Muscle of leg (tissue), 3 donors: ENCODE measurements at regions not wholly inside any gene's neighbourhood (a gene's known extent, or its start where the extent isn't known, plus 50 kb on each side); places are given as distances from the start of the nearest gene placed in this dataset.
A peak's percentile ranks its signal among the peaks of the same experiment; 100 is the strongest.
"Not testable (repeated sequence)": the region's sequence is repeated elsewhere in the genome, so short reads cannot be mapped to it uniquely, and the experiment has no call there.

Experiments
- DNase-seq: peaks from one replicate; pipeline ENCODE4 v3.0.0; 2013
- H3K27ac ChIP-seq: one replicate; pipeline ENCODE4 v1.5.1; 2013; ENCODE audit warnings: mild to moderate bottlenecking, low read length, control low read depth
- H3K27me3 ChIP-seq: one replicate; pipeline ENCODE4 v1.6.1; 2013; ENCODE audit warnings: low read length; ENCODE audit not compliant: control insufficient read depth, insufficient read depth
- H3K36me3 ChIP-seq: one replicate; pipeline ENCODE4 v1.6.1; 2013; ENCODE audit warnings: low read length; ENCODE audit not compliant: control insufficient read depth, insufficient read depth
- H3K4me1 ChIP-seq: one replicate; pipeline ENCODE4 v1.6.1; 2013; ENCODE audit warnings: low read length; ENCODE audit not compliant: control insufficient read depth, insufficient read depth
- H3K4me3 ChIP-seq: one replicate; pipeline ENCODE4 v1.5.1; 2013; ENCODE audit warnings: low read length, control low read depth
- H3K9me3 ChIP-seq: replicated peaks from 2 replicates; pipeline ENCODE4 v1.6.1; 2013; ENCODE audit warnings: low read depth, low read length; ENCODE audit not compliant: control insufficient read depth
- WGBS: methylation state at CpG from one replicate; pipeline ENCODE4 v1.1.5; 2013; ENCODE audit warnings: missing lambda C conversion rate; ENCODE audit not compliant: insufficient coverage; 5-methylcytosine and 5-hydroxymethylcytosine counted together

DNA sequence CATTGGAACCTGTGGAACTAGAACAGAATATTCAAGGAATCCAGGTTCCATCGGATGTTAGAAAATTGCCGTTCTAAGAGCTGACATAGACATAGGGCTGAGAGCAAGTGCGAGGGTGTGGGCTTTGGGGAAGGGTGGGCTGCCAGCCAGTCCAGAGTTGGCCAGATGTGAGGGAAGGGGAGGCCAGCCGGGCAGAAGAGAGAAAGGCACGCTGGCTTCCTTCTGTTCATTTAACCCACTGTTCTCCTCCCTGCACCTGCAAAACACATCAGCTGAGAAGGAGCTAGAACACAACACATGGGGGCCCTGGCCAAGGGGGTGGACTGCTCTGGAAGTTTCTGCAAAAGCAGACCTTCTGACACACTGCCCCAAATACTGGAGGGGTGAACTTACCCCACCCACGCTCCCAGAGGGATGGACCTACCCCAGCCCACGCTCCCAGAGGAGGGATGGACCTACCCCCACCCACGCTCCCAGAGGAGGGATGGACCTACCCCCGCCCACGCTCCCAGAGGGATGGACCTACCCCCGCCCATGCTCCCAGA, 98.0 kb downstream of the SHANK2 start:
- Histone ChIP-seq H3K4me1 (peaks cover 5% of the 10 kb centered on the region), H3K27me3 (peaks cover 22% of the 10 kb centered on the region), H3K27ac (no peak overlapping the region), H3K9me3 (peaks cover 2% of the 10 kb centered on the region), H3K36me3 (no peaks in the 10 kb centered on the region), H3K4me3 (no peak overlapping the region)
- WGBS = 34% methylated on average over 3 of the region's 11 CpGs
- peak; percentile 33 for DNase-seq

DNA sequence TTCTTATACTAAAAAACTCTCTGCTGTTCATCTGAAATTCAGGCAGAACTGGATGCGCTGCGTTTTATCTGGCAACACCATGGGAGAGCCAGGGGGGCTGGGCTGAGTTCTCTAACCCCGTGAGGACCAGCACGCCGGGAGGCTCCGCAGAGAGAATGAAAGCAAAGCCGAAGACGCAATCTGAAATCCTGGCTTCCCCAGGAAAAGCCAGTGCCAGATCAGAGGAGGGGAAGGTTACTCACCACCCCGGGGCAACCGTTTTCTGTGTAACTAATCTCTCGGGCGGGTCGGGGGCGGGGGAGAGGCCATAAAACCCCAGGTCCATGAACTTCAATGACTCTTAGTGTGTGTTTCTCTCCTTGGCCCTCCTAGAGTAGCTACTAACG, 99.4 kb downstream of the SHANK2 start:
- Histone ChIP-seq H3K4me1 (peaks cover 5% of the 10 kb centered on the region), H3K27me3 (peaks cover 22% of the 10 kb centered on the region), H3K9me3 (peaks cover 2% of the 10 kb centered on the region), H3K27ac (no peak overlapping the region), H3K36me3 (no peaks in the 10 kb centered on the region), H3K4me3 (no peak overlapping the region)
- DNase-seq = no peak
- 2% methylated on average over 8 of the region's 15 CpGs for WGBS

DNA sequence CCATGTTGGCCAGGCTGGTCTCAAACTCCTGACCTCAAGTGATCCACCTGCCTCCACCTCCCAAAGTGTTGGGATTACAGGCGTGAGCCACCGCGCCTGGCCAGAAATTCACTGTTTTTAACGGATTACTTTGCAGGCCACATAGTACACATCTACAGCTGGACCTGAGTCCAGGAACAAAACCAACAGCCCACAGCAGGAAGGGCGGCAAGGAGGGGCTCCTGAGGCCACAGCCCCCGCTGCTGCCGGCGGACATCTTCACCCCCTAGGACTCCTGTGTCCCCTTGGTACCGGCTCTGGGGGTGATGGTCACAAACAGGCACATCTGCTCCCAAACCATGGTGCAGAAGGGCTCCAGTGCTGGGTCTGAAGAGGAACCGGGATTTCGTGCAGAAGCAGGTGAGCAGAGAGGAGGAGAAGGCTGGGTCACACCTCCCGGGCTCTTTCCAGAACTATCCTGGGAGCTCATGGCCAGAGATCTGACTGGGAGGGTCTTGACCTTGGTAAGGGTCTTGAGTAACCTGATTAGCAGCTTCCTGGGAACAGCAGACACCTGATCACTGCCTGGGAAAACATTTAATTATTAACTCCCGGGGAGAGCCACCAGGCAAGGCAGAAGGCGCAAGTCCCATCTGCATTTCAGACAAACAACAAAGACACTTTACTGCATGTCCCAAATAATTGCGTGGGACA, 99.9 kb downstream of the SHANK2 start:
- H3K27ac ChIP-seq, DNase-seq, H3K36me3 ChIP-seq, H3K4me1 ChIP-seq, H3K4me3 ChIP-seq, H3K9me3 ChIP-seq: not testable (repeated sequence)
- WGBS = 62% methylated on average over 13 of the region's 15 CpGs
- H3K27me3 ChIP-seq = peaks cover 22% of the 10 kb centered on the region

DNA sequence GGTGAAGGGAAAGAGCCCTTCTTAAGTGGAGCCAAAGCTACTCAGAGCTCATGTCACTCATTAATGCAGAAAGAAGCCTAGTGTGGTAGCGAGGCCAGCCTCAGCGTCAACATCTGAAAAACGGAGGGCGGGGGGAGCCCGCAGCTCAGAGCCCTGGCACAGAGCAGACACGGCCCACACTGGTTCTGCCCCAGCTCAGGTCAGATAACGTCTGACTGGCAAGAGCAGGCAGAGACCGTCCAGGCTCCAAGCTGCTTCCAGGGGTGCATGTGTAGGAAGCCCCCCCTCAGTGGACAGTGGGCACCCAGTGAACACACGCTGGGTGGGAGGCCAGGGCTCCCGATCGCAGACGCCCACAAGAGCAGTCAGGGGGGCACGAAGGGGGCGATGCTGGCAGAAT, 100.8 kb downstream of the SHANK2 start:
- WGBS = 87% methylated on average over 14 of the region's 14 CpGs
- Histone ChIP-seq H3K9me3 (peaks cover 2% of the 10 kb centered on the region), H3K36me3 (no peaks in the 10 kb centered on the region), H3K4me3 (no peak overlapping the region), H3K27me3 (peaks cover 22% of the 10 kb centered on the region), H3K27ac (no peak overlapping the region), H3K4me1 (peaks cover 5% of the 10 kb centered on the region)
- DNase-seq = no peak

DNA sequence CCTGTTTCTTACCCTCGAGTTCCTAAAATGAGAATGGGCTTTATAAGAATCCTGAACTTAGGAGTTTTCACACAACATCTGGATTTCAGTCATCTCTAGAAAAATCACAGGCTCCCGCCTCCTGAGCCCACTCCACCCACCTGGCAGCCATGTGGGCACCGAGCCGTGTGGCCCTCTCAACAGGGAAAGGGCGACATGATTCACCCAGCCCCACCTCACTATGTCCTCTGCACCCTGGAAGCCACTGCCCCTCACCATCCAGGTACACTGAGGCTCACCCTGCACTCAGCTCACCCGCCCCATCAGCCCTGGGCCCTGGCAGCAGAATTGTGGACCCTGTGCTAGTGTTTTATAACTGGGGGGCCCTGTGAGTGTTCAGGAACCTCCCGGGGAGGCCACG, 101.5 kb downstream of the SHANK2 start:
- Histone ChIP-seq H3K27me3 (peaks cover 22% of the 10 kb centered on the region), H3K4me1 (peaks cover 5% of the 10 kb centered on the region), H3K36me3 (no peaks in the 10 kb centered on the region), H3K4me3 (no peak overlapping the region), H3K9me3 (peaks cover 2% of the 10 kb centered on the region), H3K27ac (no peak overlapping the region)
- 81% methylated on average over 6 of the region's 8 CpGs for WGBS
- no peak for DNase-seq

DNA sequence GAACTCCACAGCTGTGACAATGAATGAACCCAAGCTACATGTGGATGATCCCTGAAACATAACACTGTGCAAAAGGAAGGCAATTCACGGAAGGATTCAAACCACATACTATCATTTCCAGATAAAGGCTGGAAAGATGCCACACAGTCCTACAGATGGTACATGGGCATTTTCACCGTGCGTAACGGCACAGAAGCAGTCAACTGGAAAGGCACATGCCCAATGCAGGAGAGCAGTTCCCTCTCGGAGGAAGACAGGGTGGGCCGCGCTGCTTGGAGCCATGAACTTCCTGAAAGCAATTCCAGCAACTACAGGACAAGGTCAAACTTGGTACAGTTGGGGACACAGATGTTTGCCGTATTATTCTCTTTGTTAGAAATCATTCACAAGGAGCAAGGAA, 103.7 kb downstream of the SHANK2 start:
- peaks cover 2% of the 10 kb centered on the region for H3K9me3 ChIP-seq
- H3K27me3 ChIP-seq = peaks cover 17% of the 10 kb centered on the region
- no peak overlapping the region for H3K27ac ChIP-seq
- no peaks in the 10 kb centered on the region for H3K36me3 ChIP-seq
- peaks cover 5% of the 10 kb centered on the region for H3K4me1 ChIP-seq
- WGBS = 80% methylated on average over 2 of the region's 8 CpGs
- no peak for DNase-seq
- H3K4me3 ChIP-seq = no peak overlapping the region

DNA sequence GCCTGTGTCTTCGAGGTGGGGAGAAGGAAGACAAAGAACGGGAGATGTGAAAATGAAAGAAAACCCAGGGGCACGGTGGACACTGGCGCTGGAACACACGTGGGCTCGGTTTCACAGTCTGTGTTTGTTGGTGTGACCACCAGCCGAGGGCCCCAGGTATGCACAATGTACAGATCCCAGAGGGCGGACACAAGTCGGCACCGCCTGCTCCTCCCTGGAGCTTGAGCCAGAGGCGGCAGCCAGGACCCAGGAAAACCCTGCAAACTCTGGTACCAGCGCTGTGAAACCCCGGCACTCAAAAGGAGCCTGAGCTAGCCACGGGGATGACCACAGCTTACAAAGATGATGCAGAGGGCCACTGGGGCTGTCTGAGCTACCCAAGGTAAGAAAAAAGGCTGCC, 105.0 kb downstream of the SHANK2 start:
- H3K36me3 ChIP-seq = no peaks in the 10 kb centered on the region
- DNase-seq = no peak
- H3K27me3 ChIP-seq = peaks cover 13% of the 10 kb centered on the region
- WGBS = 90% methylated on average over 14 of the region's 14 CpGs
- H3K4me1 ChIP-seq = no peaks in the 10 kb centered on the region
- H3K4me3 ChIP-seq = no peak overlapping the region
- H3K27ac ChIP-seq = no peak overlapping the region
- H3K9me3 ChIP-seq = peaks cover 2% of the 10 kb centered on the region

DNA sequence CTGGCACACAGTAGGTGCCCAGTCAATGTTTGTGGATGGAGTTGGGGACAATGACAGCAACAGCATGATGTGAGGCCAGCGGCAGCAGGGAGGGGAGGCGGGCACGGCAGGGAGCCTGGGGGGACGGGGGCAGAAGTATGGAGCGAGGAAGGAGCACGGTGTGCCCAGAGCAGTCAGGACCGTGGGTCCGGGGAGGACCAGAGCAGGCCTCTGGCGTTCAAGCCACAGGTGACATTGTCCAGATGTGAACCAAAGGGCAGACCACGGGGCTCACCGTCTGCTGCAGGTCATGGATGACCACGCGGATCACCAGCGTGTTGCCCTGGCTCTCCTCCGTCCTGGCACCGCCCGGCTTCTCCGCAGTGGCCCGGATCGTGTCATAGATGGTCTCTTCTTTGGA, 105.5 kb downstream of the SHANK2 start:
- H3K4me3 ChIP-seq = no peak overlapping the region
- no peaks in the 10 kb centered on the region for H3K4me1 ChIP-seq
- no peak for DNase-seq
- 88% methylated on average over 19 of the region's 20 CpGs for WGBS
- H3K36me3 ChIP-seq = no peaks in the 10 kb centered on the region
- H3K27me3 ChIP-seq = peaks cover 11% of the 10 kb centered on the region
- peaks cover 2% of the 10 kb centered on the region for H3K9me3 ChIP-seq
- H3K27ac ChIP-seq = no peak overlapping the region

DNA sequence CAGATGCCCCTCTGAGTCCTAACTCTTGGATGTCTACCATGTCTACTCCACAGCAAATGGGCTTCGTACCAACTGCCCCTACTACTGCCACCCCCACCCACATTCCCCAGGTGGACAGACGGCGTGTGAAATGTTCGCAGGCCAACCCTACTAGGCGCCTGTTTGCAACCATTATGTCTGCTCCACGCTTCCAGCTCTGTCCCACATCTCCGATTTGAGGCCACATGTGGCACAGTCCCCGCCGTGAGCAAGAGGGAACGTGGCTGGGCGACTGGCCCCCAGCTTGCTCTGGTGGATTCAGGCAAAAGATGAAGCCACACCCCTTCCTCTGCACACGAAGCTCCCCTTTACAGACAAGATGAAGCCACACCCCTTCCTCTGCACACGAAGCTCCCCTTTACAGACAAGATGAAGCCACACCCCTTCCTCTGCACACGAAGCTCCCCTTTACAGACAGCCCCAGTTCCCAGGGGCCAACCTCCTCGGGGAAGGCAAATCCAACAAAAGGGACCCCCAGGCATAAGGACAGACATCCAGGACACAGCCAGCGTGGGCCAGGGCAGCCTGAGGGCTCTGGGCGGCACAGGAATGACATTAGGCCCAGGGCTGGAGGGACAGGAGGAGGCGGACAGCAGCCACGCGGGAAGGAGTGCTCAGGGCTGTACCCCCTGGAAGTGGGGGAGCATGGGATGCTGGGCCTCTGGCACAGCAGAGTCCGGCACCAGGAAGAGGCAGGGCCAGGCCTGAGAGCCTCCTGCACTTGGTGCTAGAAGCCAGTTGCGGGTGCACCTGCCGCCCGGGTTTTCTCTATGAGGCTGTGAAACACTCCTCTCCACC, 106.2 kb downstream of the SHANK2 start:
- H3K4me1 ChIP-seq = no peaks in the 10 kb centered on the region
- peaks cover 6% of the 10 kb centered on the region for H3K27me3 ChIP-seq
- no peak overlapping the region for H3K27ac ChIP-seq
- no peak for DNase-seq
- no peak overlapping the region for H3K4me3 ChIP-seq
- 77% methylated on average over 21 of the region's 24 CpGs for WGBS
- H3K36me3 ChIP-seq = no peaks in the 10 kb centered on the region
- peaks cover 2% of the 10 kb centered on the region for H3K9me3 ChIP-seq

DNA sequence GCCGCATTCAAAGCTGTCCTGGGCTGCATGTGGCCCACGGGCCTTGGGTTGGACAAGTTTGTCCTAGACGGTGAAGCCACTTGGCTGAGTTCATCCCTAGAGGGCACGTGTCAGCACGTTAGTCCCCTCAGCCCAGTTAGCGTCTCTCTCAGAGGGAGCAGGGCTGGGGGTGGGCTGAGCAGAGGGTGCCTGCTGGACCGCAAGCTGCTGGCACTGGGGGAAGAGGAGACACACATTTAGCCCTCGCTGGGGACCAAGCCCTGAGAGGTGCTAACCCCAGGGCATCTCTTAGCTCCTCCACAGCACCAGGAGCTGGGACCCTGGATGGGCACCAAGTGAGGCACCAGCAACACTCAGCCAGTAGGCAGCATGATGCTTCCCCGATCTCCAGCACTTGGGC, 107.0 kb downstream of the SHANK2 start:
- H3K9me3 ChIP-seq = no peaks in the 10 kb centered on the region
- H3K4me1 ChIP-seq = peaks cover 5% of the 10 kb centered on the region
- WGBS = 77% methylated on average over 8 of the region's 9 CpGs
- no peak for DNase-seq
- H3K36me3 ChIP-seq = no peaks in the 10 kb centered on the region
- H3K27me3 ChIP-seq = no peaks in the 10 kb centered on the region
- no peak overlapping the region for H3K4me3 ChIP-seq
- no peak overlapping the region for H3K27ac ChIP-seq
